Urothelium cell line (cell line): ENCODE measurements at regions not wholly inside any gene's neighbourhood (a gene's known extent, or its start where the extent isn't known, plus 50 kb on each side); places are given as distances from the start of the nearest gene placed in this dataset.
"Not testable (repeated sequence)": the region's sequence is repeated elsewhere in the genome, so short reads cannot be mapped to it uniquely, and the experiment has no call there.

Source experiments
- DNase-seq: peaks from one replicate; pipeline ENCODE4 v3.0.0; 2011; ENCODE audit warnings: low spot score, mixed read lengths
- FAIRE-seq: peaks from 2 replicates; lab custom pipeline; 2011; peaks lifted over from hg19 to GRCh38; lab: Jason Lieb, UNC

DNA sequence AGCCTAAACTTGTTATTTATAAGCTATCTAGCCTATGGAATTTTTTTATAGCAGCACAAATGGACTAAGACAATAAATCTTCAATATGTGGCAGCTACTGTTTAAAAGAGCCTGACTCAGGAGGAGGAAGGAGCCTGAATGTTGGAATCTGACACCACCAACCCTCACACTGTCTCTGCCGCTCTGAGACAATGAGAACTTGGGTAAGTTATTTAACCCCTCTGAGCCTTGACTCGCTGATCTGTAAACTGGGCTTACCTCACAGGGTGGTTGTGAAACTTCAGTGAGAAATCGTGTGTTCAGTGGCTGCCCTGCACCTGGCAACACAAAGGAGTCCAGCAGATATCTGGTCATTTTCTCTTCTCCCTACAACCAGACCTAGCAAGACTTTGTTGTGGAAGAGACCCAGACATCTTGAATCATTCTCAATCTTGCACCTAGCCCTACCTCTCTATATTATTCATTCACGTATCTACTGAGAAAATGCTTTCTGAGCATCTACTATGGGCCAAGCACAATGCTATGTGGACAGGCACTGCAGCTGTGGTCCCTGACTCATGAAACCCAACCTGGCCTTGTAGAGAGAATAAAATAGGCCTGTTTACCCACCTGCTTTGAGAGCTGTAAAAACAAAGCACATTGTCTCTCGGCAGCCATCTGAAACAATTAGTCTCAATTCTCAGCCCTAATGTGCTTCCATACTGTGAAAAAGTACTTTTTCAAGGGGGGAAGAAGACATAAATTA, 81.9 kb upstream of the SLC25A36 start:
- DNase-seq (peak; percentile 37), FAIRE-seq (no peak)

DNA sequence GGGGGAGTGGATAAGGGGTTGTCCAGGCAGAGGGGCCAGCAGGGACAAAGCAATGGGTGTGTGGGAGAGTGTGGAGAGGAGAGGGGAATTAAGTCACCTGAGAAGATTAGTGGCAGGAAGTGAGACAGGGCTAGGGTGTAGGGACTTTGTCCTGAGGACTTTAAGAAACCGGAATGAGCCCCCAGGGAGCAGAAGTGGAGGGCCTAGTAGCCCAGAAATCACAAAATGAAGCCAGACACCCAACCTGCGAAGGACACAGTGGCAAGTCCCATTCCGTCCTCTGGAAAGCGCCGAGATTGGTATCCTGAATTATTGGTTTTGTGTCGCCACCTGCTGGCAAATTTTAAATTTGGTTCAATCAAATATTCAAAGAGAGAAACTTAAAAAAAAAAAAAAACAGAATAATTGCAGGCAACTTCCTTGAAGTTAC, 78.0 kb upstream of the SLC25A36 start:
- FAIRE-seq: no peak
- peak; percentile 54 for DNase-seq

DNA sequence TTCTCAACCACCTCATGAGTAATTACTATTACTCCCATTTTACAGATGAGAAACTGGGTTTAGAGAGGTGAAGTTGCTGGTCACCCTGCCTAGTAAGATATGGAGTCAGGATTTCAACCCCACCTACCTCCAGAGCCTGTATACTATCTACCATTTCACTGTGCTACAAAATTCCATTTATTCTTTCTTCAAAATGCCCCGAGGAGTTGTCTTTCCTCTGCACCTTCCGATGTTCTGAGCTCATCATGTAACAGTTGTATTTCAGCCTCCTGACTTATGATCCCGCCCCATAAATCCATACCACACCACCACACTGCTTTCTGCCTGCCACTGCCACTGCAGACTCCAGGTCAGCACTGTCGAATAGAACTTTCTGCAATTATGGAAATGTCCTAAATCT, 71.3 kb upstream of the SLC25A36 start:
- DNase-seq (no peak), FAIRE-seq (no peak)

DNA sequence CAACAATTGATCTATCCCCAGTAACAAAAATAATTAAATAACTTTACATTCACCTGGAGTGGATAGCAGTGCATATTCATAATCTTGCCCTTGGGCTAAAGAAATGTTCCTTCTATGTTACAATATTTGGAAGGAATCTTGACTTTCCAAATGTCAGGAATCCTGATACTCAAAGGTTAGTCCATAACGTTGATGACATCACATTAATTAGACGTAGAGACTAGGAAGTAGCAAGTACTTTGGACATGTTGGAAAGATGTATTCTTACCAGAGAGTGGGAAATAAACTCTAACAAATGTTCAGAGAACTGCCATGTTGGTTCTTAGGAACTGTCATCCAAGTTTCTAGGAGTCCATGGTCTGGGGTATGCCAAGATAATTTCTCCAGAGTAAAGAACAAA, 70.6 kb upstream of the SLC25A36 start:
- no peak for DNase-seq
- FAIRE-seq: no peak

DNA sequence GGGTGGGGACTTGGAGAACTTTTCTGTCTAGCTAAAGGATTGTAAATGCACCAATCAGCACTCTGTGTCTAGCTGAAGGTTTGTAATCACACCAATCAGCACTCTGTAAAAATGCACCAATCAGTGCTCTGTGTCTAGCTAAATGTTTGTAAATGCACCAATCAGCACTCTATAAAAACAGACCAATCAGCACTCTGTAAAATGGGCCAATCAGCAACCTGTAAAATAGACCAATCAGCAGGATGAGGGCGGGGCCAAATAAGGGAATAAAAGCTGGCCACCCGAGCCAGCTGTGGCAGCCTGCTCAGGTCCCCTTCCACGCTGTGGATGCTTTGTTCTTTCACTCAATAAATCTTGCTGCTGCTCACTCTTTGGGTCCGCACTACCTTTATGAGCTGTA, 69.5 kb upstream of the SLC25A36 start:
- FAIRE-seq, DNase-seq: not testable (repeated sequence)

DNA sequence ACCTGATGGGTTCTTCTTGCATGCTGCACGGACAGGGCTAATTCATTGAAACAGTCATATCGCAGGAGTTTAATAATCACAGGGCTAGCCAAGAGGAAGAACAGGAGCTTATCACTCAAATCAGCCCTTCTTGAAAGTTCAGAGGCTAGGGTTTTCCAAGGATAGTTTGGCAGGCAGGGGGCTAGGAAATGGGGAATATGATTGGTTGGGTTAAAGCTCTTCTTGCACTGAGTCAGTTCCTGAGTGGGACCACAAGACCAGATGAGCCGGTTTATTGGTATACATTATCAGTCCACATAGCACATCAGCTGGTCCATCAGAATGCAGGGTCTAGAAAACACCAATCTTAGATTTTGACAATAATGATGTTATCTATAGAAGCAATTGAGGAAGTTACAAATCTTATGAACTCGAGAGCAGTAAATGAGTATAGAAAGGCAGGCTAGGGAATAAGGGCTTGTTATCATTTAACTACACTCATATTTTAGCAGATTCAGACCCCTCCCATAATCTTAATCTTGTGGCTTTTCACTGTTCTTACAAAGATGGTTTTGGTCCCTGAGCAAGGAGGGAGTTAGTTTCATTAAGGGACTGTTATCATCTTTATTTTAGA, 58.1 kb upstream of the SLC25A36 start:
- no peak for DNase-seq
- FAIRE-seq: no peak

DNA sequence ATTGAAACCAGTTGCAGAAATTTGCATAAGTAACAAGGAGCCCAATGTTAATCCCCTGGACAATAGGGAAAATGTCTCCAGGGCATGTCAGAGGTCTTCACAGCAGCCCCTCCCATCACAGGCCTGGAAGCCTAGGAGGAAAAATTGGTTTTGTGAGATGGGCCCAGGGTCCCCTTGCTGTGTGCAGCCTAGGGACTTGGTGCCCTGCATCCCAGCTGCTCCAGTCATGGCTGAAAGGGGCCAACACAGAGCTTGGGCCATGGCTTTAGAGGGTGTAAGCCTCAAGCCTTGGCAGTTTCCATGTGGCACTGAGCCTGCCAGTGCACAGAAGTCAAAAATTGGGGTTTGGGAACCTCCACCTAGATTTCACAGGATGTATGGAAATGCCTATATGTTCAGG, 55.9 kb upstream of the SLC25A36 start:
- not testable (repeated sequence) for DNase-seq, FAIRE-seq
